Stimulated activated CD4-positive, alpha-beta T cell treated with anti-CD3 and anti-CD28 coated beads, Interleukin-12 subunit alpha, Interleukin-12 subunit beta, amount 100 ng/mL, for 24 hours (primary cell): ENCODE measurements at regions not wholly inside any gene's neighbourhood (a gene's known extent, or its start where the extent isn't known, plus 50 kb on each side); places are given as distances from the start of the nearest gene placed in this dataset.

Source experiments
- DNase-seq, 2 experiments: peaks; one replicate each; pipeline ENCODE4 v3.0.0-alpha.2; 2020; ENCODE audit warnings: low read depth in 2 of 2

DNA sequence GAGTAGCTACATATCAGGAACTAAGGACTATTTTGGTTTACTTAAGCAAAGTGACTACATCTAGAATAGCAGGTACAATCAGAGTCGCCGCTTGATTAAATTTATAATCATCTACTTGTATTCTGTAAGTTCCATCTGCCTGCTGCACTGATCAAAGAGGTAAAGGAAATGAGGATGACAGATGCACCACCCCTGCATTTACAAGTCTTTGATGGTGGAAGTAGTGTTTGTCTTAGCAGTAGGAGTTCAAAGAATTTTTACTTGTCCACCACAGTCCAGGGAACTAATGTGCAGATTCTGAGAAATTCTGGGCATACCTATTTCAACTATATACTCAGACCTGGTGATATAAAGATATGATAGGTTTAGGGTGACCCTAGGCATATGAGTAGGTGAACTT, 184.1 kb upstream of the IVNS1ABP start:
- no peak for DNase-seq

DNA sequence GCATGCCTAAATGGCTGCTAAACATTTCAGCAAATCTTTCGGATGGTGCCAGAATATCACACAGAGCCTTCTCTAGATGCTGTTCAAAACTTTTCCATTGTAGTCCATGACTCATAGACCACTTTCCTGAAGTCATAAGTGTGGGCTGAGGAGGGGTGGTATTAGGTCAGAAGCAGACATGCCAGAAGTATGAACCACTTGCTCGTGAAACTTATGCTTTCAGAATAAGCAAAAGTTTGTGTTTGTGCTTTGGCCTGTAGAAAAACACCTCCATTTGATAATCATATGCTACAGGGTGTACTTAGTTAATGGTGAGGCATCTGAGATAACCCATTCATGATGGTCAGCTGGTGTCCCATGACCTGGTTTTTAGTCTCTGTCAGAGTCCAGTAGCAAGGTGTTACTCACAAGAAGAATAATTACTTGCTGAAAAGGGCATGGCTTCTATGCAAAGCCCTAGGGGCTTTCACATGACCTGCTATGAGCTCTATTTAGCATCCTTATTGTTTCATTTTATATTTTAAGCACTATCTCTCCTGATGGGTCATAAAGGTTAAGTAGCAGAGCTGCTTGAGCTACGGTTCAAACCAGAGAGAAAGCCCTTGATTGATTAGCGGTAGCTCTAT, 183.1 kb upstream of the IVNS1ABP start:
- no peak for DNase-seq

DNA sequence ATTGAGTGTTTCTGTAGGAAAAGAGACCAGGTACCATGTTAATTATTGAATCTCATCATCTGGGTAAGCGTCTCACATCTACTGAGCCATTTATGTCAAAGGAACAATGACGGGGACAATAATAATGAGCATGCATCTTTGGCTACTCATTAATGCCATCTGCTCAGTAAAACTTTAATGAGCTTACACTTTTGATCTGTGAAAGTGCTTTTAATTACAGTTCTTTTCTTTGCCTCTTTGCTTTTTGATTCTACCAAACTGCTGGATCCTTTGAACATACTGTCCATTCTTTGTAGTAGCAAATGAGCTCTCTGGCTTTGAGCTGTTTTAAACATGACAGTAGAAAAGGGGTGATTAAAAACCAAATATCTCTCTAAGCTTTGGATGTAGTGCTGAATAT, 181.2 kb upstream of the IVNS1ABP start:
- no peak for DNase-seq

DNA sequence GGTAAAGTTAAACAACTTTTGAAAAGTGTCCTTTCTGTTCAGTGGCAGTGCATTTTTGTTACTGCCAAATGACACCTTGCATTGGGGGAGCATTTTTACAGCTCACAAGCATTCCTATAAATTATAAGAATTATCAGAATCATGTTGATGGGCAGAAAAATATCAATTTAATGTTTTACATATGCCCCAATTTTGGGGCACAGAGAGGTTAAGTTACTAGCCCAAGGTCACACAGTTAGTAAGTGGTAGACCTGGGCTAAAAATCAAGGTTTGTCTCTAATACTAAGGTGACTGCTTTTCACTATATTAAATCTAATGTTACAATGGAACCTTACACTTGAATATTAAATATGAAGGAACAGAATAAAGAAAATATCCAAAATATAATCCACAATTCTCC, 180.1 kb upstream of the IVNS1ABP start:
- DNase-seq, result no peak

DNA sequence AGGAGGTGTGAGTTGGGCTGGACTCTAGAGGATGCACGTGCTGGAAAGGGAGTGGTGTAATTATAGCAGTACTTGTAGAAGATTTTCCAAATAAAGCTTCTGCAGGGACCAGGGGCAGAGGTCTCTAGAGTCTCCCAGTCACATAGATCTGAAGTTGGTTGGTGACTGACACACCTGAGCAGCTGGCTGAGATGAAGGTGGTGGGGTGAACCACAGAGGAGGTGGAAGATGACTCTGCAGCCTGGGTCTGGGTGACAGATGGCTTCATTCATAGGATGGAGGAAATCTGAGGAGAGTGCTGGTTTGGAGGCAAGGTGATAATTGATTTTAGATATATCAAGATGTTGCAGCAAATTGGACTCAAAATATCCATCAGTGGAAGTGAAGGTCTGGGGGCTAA, 178.9 kb upstream of the IVNS1ABP start:
- no peak for DNase-seq

DNA sequence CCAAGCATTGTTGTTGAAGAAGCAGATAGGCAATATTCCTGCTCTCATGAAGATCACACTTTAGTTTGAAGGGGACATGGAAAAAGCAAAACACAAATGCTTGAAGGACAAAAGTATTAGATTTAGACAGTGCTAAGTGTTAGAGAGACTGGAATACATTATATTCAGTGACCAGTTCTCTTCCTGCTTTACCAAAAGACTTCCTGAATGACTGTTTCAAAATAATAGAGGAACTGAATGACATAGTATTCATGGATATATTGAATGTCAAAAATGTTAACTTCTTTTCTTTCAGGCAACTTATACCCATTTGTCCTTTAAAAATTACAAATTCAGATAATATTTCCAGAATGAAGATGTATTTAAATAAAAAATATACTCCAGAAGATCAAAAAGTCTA, 178.0 kb upstream of the IVNS1ABP start:
- DNase-seq, result no peak

DNA sequence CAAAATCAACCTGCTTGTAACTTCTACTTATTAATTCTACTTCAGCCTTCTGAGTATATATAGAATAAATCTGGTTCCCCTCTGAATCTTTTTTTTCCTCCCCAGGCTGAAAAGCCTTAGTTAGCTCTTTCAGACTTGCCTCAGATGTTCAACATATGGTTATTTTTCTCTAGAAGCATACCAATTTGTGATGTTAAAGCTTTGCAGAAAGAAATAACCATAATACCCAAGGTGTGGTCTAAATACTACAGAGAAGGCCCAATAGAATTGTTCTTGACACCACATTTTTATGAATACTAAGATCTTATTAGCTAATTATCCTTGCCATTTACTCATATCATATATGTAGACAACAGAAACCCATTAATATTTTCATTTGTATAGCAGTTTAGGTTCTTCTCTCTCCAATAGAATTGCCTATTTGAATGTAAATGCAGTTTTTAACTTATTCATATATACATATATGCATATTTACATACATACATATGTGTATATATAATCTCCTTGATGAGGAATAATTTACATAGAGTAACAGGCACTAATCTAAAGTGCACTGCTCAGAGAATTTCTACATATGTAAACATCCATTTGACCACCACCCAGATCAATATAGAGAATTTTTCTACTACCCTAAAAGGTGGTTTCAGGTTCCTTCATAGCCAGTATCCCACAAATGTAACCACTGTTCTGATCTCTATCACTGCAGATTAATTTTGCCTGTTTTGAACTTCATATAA, 175.2 kb upstream of the IVNS1ABP start:
- DNase-seq, result no peak

DNA sequence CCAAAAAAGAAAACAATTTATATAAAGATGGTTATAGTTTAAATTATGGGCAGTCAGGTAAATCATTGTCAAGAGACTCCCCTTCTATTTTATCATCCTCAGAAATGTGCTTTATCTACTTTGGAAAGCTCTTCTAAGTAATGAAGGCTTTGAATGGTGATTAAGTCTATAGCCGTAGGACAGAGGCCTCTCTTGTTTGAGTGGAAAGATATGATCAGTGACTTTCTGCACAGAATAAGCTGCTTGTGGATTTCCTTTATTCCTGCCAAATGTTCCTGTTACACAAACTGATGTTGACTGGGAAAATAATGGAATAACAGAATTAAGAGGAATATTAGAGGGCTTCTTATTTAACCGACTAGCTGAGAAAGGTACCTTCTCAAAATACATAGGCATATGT, 174.6 kb upstream of the IVNS1ABP start:
- DNase-seq, result no peak

DNA sequence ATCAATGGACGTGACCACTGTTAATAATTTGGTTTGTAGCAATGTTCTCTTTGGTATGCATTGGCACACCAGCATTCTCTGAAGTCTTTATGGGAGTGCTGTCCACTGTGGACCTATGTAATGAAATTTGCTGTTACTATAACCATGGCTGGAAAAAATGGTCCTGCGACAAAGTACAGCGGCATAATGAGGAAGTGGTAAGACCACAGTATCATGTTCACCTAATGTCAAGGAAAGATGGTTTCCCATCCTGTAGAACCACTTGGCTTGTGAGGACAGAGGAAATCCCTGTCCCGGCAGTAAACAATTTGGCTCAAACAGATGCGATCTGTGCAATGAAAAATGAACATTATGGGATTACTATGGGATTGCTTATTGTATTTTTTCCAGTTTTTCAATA, 173.9 kb upstream of the IVNS1ABP start:
- DNase-seq, result no peak

DNA sequence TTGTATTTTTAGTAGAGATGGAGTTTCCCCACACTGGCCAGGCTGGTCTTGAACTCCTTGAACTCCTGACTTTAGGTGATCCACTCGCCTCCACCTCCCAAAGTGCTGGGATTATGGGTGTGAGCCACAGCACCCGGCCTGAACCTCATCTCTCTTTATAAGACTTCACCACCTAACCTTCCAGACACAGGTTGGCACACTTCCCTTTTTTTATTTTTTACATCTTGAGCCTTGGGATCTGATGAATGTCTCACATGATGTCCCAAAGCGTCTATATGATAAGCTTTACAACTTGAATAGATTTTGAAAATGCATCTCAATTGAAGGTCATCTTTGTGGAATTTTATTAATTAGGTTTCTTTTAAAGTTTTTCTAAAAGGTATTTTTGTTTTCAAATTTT, 172.4 kb upstream of the IVNS1ABP start:
- DNase-seq, result no peak

DNA sequence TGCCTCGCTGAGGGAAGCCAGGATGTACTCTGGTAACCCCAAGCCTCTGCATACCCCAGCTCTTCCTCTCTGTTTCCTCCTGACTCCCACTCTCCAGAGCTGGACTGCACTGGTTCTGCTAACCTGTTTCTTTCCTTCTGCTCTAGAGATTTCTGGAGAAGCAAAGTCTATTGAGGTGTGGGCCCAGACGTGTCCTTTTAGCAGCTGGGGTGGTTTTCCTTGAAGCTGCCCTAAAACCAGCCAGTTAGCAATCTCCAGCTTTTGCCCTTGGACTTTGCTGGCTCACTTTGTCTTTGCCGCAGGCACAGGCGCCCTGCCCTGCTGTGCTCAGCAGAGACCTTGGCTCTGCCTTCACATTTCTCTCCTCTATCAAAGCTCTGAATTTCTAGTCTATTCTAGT, 171.8 kb upstream of the IVNS1ABP start:
- no peak for DNase-seq

DNA sequence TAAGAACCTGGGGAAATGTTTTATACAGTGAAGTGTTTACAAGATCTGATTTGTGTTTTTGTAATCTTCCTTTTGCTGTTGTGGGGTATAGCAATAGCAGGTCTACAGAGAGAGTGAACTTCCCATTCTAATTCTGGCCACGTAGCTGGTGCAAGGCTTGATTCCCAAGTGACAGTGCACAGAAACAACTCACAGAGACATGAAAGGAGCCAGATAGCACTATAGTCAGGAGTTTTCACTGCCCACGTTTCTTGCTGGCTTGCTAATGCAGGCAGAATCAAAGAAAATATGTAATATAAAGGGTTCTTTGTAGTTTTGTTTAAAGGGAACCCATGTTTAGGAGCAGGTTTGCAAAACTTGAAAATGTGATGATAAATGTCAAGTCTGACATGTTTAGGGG, 170.9 kb upstream of the IVNS1ABP start:
- DNase-seq, result no peak

DNA sequence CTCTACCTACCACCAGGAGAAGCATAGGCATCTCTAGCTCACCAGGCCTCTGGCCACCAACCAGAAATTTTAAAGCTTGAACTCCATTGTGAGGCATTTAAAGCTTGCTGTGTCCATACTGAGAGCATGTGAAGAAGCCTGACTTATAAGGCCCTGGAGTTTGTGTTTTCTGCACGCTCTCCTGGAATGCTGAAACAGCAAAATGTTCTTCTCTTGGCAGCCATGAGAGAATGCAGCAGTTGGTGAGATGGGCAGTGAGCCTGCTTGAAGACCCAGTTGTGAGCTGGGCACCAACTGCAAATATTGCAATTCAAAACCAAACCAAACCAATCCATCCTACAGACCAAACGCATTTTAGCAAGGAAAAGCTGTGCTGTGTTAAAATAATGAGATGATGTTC, 170.0 kb upstream of the IVNS1ABP start:
- no peak for DNase-seq

DNA sequence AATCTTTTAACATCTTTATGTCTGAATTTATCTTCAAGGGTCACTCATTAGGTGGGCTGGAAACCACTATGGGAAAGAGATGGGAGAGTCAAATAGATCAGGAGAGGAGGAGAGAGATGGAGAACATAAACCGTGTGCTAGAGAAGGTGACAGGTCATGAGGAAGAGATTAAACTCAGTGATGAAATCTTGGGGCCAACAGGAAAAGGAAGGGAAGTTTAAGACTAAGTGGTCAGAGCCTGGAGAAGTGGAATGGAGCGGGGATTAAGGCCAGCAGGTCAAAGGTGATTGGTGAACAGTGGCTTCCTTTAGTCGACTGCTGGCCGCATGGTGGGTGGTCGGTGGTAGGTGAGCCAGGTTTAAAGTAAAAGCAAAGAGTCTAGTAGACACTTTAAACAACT, 169.3 kb upstream of the IVNS1ABP start:
- no peak for DNase-seq

DNA sequence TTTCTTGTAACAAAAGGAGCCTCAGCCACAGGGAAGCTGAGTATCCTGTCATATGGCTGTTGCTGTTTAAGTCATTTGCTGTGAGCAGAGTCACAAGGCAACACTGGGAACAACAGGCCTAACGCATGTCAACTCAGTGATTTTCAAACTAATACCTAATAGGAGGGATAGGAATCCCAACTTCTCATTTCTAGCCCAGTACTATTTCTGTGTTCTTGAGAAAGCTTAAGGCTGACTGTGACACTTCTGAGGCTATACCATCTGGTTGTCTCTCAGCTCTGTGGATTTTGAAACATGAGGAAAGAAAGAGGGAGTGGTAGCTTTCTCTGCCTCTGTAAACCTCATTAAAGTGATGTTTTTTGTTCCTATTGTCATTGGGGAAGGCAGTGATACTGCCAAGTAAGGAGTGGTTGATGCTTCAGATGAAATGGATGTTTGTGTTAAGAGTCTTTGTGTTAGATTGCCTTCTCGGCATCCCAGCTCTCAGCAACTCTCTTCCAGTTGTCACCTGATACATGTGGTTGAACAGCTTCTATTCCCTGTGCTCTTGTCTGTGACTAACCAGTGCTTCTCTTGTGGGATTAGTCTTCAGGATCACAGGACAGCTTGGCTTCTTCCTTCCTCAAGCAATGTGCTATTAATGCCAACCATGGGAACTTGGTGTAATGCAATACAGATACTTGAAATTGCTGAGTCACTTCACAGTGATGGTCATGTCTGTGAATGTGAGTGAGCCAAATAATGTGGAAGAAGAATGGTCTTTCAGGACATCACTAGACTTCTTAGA, 166.8 kb upstream of the IVNS1ABP start:
- DNase-seq, result no peak

DNA sequence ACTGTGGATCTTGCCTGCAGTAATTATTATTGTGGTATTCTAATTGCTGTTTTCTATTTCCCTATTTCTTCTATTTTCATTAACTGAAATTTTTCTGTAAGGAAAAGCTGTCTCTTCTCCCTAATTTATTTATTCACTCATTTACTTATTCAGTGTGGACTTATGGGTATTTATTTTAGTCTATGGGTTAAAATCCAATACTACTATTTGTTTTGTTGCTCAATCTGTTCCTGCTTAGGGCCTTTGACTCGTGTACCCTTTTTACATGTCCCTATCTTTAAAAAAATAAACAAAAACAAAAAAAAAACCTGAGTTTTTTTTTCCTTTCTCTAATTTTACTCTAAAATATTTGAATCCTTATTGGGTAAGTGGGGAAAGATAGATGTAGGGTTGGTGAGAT, 166.2 kb upstream of the IVNS1ABP start:
- DNase-seq, result no peak

DNA sequence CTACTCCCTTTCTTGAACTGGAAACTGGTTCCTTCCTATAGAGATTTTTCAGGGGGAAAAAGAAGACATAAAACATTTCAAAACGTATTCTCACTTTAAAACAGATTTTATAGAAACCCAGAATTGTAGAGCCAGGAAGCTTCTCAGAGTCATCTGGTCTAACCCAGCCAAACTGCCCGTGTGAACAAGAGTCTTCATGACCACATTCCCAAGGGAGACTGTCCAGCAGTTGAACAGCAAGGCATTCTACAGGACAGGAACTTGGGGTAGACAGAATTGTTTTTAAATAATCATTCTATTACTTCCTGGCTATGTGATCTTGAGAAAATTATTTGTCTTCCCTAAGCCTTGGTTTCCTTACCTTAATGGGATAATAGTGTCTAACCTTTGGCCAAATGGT, 163.5 kb upstream of the IVNS1ABP start:
- no peak for DNase-seq

DNA sequence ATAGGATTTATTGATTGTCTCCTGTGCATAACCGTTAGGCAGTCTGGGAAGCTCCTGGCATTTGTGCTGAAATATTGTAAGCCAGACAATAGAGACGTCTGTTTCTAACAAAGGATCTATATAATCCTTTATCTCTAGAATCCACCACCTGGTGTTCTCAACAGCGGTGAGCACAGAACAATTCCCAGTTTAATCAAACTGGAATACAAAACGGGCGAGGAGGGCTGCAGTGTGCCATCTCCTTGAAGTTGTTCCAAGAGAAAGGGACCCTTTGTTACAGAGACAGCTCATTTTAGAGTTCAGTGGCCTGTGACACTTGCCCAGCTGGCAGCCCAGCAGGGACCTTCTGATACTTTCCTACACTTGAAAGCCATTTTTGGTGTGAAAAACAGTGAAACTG, 162.8 kb upstream of the IVNS1ABP start:
- no peak for DNase-seq

DNA sequence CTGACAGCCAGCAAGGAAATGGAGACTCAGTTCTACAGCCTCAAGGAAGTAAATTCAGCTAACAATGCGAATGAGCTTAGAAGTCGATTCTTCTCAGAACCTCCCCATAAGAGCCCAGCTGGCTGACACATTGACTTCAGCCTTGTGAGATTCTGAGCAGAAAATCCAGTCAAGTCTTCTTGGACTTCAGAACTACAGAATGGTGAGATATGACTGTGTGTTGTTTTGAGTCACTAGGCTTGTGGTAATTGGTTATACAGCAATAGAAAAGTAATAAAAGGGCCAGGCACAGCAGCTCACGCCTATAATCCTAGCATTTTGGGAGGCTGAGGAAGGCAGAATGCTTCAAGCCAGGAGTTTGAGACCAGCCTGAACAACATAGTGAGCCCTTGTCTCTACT, 161.8 kb upstream of the IVNS1ABP start:
- no peak for DNase-seq

DNA sequence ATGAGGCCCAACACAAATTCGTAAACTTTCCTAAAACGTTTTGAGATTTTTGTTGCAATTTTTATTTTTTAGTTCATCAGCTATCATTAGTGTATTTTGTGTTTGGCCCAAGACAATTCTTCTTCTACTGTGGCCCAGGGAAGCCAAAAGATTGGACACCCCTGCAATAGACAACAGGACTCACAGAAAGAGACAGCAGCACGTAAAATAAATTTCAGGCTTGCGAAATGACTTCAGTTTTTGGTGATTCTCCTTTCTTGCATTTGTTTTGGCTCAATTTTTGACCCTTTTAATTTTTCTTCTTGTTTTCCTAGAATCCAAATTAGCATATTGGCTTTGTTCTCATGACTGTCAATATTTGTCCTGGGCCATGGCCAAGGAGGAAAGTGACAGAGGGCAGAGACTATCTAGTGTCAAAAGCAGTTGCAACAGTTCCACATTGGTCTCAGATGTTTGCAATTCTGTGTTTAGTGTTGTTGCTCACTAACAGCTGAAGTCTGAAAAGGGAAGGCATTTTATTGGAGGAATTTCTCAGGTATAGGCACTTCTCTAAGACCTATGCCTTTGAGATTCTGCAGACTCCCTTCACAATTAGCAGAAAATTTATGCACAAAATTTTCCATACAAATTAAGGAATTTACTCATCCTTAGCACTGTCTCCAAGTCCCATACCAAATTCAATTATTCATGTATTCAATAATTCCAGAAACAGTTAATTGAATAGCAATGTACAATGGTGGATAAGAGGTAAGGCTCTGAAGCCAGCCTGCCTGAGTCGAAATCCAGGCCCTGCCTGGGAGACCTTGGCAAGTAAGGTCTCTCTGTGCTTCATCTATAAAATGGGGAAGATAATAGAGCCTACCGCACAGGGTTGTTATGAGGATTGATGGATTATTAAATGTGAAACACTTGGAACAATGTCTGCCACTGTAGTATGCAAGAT, 160.9 kb upstream of the IVNS1ABP start:
- DNase-seq, result no peak

DNA sequence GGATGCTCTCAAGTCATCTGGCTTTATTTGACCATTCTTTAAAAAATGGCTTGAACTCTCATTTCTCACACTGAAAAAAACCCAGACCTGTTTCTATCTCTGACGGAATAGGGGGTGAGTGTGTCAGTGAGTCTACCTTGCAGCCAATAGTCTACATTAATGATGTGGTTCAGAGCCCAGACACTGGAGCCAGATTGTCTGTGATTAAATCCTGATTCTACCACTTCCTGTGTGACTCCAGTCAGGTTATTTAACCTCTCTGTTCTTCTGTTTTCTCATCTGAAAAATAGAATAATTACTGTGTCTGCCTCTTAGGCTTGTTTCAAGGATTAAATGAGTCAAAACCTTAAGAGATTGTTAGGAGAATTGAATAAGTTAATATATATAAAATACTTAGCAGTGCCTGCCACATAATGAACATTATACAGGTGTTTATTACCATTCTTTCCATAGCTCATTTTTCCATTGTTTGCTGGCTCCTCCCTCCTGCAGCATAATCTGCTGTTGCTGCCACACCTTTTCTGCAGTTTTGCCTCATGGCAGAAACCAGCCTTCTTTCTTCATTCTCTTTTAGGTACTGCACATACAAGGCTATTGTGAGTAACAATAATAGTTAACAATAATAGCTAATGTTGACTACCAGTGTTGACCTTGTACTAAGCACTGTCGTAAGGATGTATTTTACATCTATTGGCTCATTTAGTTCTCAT, 157.6 kb upstream of the IVNS1ABP start:
- no peak for DNase-seq
